ENCODE measurements at regions not wholly inside any gene's neighbourhood (a gene's known extent, or its start where the extent isn't known, plus 50 kb on each side); places are given as distances from the start of the nearest gene placed in this dataset.

- CTCF ChIA-PET: no interaction called here
- Mint-ChIP-seq H3K27me3 (no peaks in the 10 kb centered on the region), H3K4me3 (no peak overlapping the region), H3K27ac (no peak overlapping the region), H3K4me1 (no peaks in the 10 kb centered on the region), H3K36me3 (ENCODE audit: low read depth) (no peaks in the 10 kb centered on the region), H3K9me3 (peaks cover 22% of the 10 kb centered on the region)
- no peak for DNase-seq
- POLR2A ChIA-PET: no interaction called here
These were observed 413.1 kb upstream of the VSTM2A start for GRCh38 chr7:54129035-54129434.

- DNase-seq: no peak
- H3K27ac Mint-ChIP-seq: no peak overlapping the region
- peaks cover 9% of the 10 kb centered on the region for H3K9me3 Mint-ChIP-seq
- ChIA-PET CTCF (no interaction called here), POLR2A (no interaction called here)
- no peaks in the 10 kb centered on the region for H3K36me3 Mint-ChIP-seq (ENCODE audit: low read depth)
- H3K4me3 Mint-ChIP-seq: no peak overlapping the region
- H3K27me3 Mint-ChIP-seq: no peaks in the 10 kb centered on the region
- no peaks in the 10 kb centered on the region for H3K4me1 Mint-ChIP-seq
These were observed 400.6 kb upstream of the VSTM2A start for GRCh38 chr7:54141576-54141975.

GRCh38 chr7:54145716-54146115, 396.5 kb upstream of the VSTM2A start:
- Mint-ChIP-seq H3K9me3 (peaks cover 15% of the 10 kb centered on the region), H3K36me3 (ENCODE audit: low read depth) (no peaks in the 10 kb centered on the region), H3K27ac (no peak overlapping the region), H3K4me1 (no peaks in the 10 kb centered on the region), H3K27me3 (no peaks in the 10 kb centered on the region), H3K4me3 (no peak overlapping the region)
- ChIA-PET CTCF (no interaction called here), POLR2A (no interaction called here)
- no peak for DNase-seq

GRCh38 chr7:54153462-54153861, 388.7 kb upstream of the VSTM2A start:
- Mint-ChIP-seq H3K4me1 (no peaks in the 10 kb centered on the region), H3K36me3 (ENCODE audit: low read depth) (no peaks in the 10 kb centered on the region), H3K27ac (no peak overlapping the region), H3K9me3 (peaks cover 30% of the 10 kb centered on the region), H3K27me3 (no peaks in the 10 kb centered on the region), H3K4me3 (no peak overlapping the region)
- DNase-seq: no peak
- POLR2A ChIA-PET: no interaction called here
- CTCF ChIA-PET: no interaction called here

- DNase-seq: no peak
- Mint-ChIP-seq H3K27me3 (no peaks in the 10 kb centered on the region), H3K36me3 (ENCODE audit: low read depth) (no peaks in the 10 kb centered on the region), H3K9me3 (peaks cover 12% of the 10 kb centered on the region), H3K4me3 (no peak overlapping the region), H3K4me1 (no peaks in the 10 kb centered on the region), H3K27ac (no peak overlapping the region)
- POLR2A ChIA-PET: no interaction called here
- CTCF ChIA-PET: no interaction called here
These were observed 383.1 kb upstream of the VSTM2A start for GRCh38 chr7:54159088-54159487.

- ChIA-PET CTCF (no interaction called here), POLR2A (no interaction called here)
- peaks cover 16% of the 10 kb centered on the region for H3K9me3 Mint-ChIP-seq
- no peak overlapping the region for H3K4me3 Mint-ChIP-seq
- H3K27me3 Mint-ChIP-seq: no peaks in the 10 kb centered on the region
- H3K4me1 Mint-ChIP-seq: no peaks in the 10 kb centered on the region
- no peaks in the 10 kb centered on the region for H3K36me3 Mint-ChIP-seq (ENCODE audit: low read depth)
- no peak for DNase-seq
- no peak overlapping the region for H3K27ac Mint-ChIP-seq
These were observed 380.6 kb upstream of the VSTM2A start for GRCh38 chr7:54161621-54162020.

GRCh38 chr7:54166419-54166818, 375.8 kb upstream of the VSTM2A start:
- no peak overlapping the region for H3K4me3 Mint-ChIP-seq
- H3K36me3 Mint-ChIP-seq (ENCODE audit: low read depth): no peaks in the 10 kb centered on the region
- H3K27me3 Mint-ChIP-seq: no peaks in the 10 kb centered on the region
- H3K27ac Mint-ChIP-seq: no peak overlapping the region
- no peak for DNase-seq
- no peaks in the 10 kb centered on the region for H3K4me1 Mint-ChIP-seq
- POLR2A ChIA-PET: no interaction called here
- CTCF ChIA-PET: no interaction called here
- H3K9me3 Mint-ChIP-seq: peaks cover 8% of the 10 kb centered on the region

GRCh38 chr7:54179321-54180029, 362.7 kb upstream of the VSTM2A start:
- Mint-ChIP-seq H3K4me3 (no peak overlapping the region), H3K27ac (no peak overlapping the region), H3K4me1 (no peaks in the 10 kb centered on the region), H3K9me3 (peaks cover 25% of the 10 kb centered on the region), H3K36me3 (ENCODE audit: low read depth) (no peaks in the 10 kb centered on the region), H3K27me3 (no peaks in the 10 kb centered on the region)
- ChIA-PET CTCF (no interaction called here), POLR2A (no interaction called here)
- DNase-seq: no peak

- H3K27me3 Mint-ChIP-seq: no peaks in the 10 kb centered on the region
- DNase-seq: no peak
- H3K4me1 Mint-ChIP-seq: no peaks in the 10 kb centered on the region
- H3K27ac Mint-ChIP-seq: no peak overlapping the region
- CTCF ChIA-PET: no interaction called here
- no peaks in the 10 kb centered on the region for H3K36me3 Mint-ChIP-seq (ENCODE audit: low read depth)
- POLR2A ChIA-PET: no interaction called here
- no peak overlapping the region for H3K4me3 Mint-ChIP-seq
- H3K9me3 Mint-ChIP-seq: peaks cover 30% of the 10 kb centered on the region
These were observed 361.4 kb upstream of the VSTM2A start for GRCh38 chr7:54180796-54181195.

GRCh38 chr7:54183055-54183454, 359.1 kb upstream of the VSTM2A start:
- Mint-ChIP-seq H3K36me3 (ENCODE audit: low read depth) (no peaks in the 10 kb centered on the region), H3K4me3 (no peak overlapping the region), H3K9me3 (peaks cover 32% of the 10 kb centered on the region), H3K27me3 (no peaks in the 10 kb centered on the region), H3K4me1 (no peaks in the 10 kb centered on the region), H3K27ac (no peak overlapping the region)
- CTCF ChIA-PET: no interaction called here
- POLR2A ChIA-PET: no interaction called here
- no peak for DNase-seq

GRCh38 chr7:54186336-54186735, 355.8 kb upstream of the VSTM2A start:
- DNase-seq: no peak
- ChIA-PET CTCF (no interaction called here), POLR2A (no interaction called here)
- Mint-ChIP-seq H3K36me3 (ENCODE audit: low read depth) (no peaks in the 10 kb centered on the region), H3K4me3 (no peak overlapping the region), H3K9me3 (peaks cover 33% of the 10 kb centered on the region), H3K27ac (no peak overlapping the region), H3K27me3 (no peaks in the 10 kb centered on the region), H3K4me1 (no peaks in the 10 kb centered on the region)

- Mint-ChIP-seq H3K9me3 (peaks cover 28% of the 10 kb centered on the region), H3K4me1 (no peaks in the 10 kb centered on the region), H3K36me3 (ENCODE audit: low read depth) (no peaks in the 10 kb centered on the region), H3K4me3 (no peak overlapping the region), H3K27ac (no peak overlapping the region), H3K27me3 (no peaks in the 10 kb centered on the region)
- POLR2A ChIA-PET: no interaction called here
- DNase-seq: no peak
- CTCF ChIA-PET: no interaction called here
These were observed 354.1 kb upstream of the VSTM2A start for GRCh38 chr7:54187886-54188685.

GRCh38 chr7:54188843-54189242, 353.3 kb upstream of the VSTM2A start:
- ChIA-PET CTCF (no interaction called here), POLR2A (no interaction called here)
- no peak overlapping the region for H3K27ac Mint-ChIP-seq
- no peak overlapping the region for H3K4me3 Mint-ChIP-seq
- H3K27me3 Mint-ChIP-seq: no peaks in the 10 kb centered on the region
- peaks cover 26% of the 10 kb centered on the region for H3K9me3 Mint-ChIP-seq
- H3K36me3 Mint-ChIP-seq (ENCODE audit: low read depth): no peaks in the 10 kb centered on the region
- no peak for DNase-seq
- no peaks in the 10 kb centered on the region for H3K4me1 Mint-ChIP-seq

GRCh38 chr7:54189330-54189729, 352.8 kb upstream of the VSTM2A start:
- Mint-ChIP-seq H3K27me3 (no peaks in the 10 kb centered on the region), H3K4me3 (no peak overlapping the region), H3K36me3 (ENCODE audit: low read depth) (no peaks in the 10 kb centered on the region), H3K27ac (no peak overlapping the region), H3K9me3 (peaks cover 24% of the 10 kb centered on the region), H3K4me1 (no peaks in the 10 kb centered on the region)
- CTCF ChIA-PET: no interaction called here
- POLR2A ChIA-PET: no interaction called here
- no peak for DNase-seq
